ENCODE measurements at regions not wholly inside any gene's neighbourhood (a gene's known extent, or its start where the extent isn't known, plus 50 kb on each side); places are given as distances from the start of the nearest gene placed in this dataset.
"Not testable (repeated sequence)": the region's sequence is repeated elsewhere in the genome, so short reads cannot be mapped to it uniquely, and the experiment has no call there.

- Histone ChIP-seq H3K9me2 (replicated peaks; ENCODE audit: insufficient read depth, low read length) (no peaks in the 10 kb centered on the region), H3K4me3 (ENCODE audit: insufficient read depth, low read length, poor library complexity, severe bottlenecking) (no peak overlapping the region), H3K4me2 (ENCODE audit: low read depth, low read length, poor library complexity, severe bottlenecking) (no peak overlapping the region), H3F3A (ENCODE audit: insufficient read depth) (no peaks in the 10 kb centered on the region), H3K27me3 (ENCODE audit: low read length) (no peaks in the 10 kb centered on the region), H2AFZ (ENCODE audit: low read depth, low read length, severe bottlenecking) (no peak overlapping the region), H4K20me1 (ENCODE audit: low read depth, low read length) (no peaks in the 10 kb centered on the region), H3K9ac (ENCODE audit: low read length) (no peak overlapping the region), H3K79me2 (ENCODE audit: insufficient read depth, low read length) (no peaks in the 10 kb centered on the region), H3K27ac (ENCODE audit: low read depth, low read length) (no peak overlapping the region), H3K36me3 (ENCODE audit: low read length) (no peaks in the 10 kb centered on the region), H3K9me3 (ENCODE audit: insufficient read depth, low read length) (peaks cover 14% of the 10 kb centered on the region; the same call in 1 of the 2 replicates)
- TF ChIP-seq EZH2phosphoT487 (conservative IDR thresholded peaks at IDR 0.05; ENCODE audit: low read length) (no peak), CTCF (IDR thresholded peaks at IDR 0.05; ENCODE audit: insufficient read depth, low read length, poor library complexity, severe bottlenecking) (no peak)
Measured at GRCh38 chr1:192890134-192890533, 81.3 kb downstream of the RGS2 start.

- Histone ChIP-seq H3K4me2 (ENCODE audit: low read depth, low read length, poor library complexity, severe bottlenecking) (no peak overlapping the region), H3K4me3 (ENCODE audit: insufficient read depth, low read length, poor library complexity, severe bottlenecking) (no peak overlapping the region), H3K9me3 (ENCODE audit: insufficient read depth, low read length) (peaks cover 14% of the 10 kb centered on the region; the same call in 1 of the 2 replicates), H3K27me3 (ENCODE audit: low read length) (no peaks in the 10 kb centered on the region), H3K79me2 (ENCODE audit: insufficient read depth, low read length) (no peaks in the 10 kb centered on the region), H3F3A (ENCODE audit: insufficient read depth) (no peaks in the 10 kb centered on the region), H3K36me3 (ENCODE audit: low read length) (no peaks in the 10 kb centered on the region), H2AFZ (ENCODE audit: low read depth, low read length, severe bottlenecking) (no peak overlapping the region), H3K9ac (ENCODE audit: low read length) (no peak overlapping the region), H3K27ac (ENCODE audit: low read depth, low read length) (no peak overlapping the region), H4K20me1 (ENCODE audit: low read depth, low read length) (no peaks in the 10 kb centered on the region), H3K9me2 (replicated peaks; ENCODE audit: insufficient read depth, low read length) (no peaks in the 10 kb centered on the region)
- TF ChIP-seq CTCF (IDR thresholded peaks at IDR 0.05; ENCODE audit: insufficient read depth, low read length, poor library complexity, severe bottlenecking) (no peak), EZH2phosphoT487 (conservative IDR thresholded peaks at IDR 0.05; ENCODE audit: low read length) (no peak)
Measured at GRCh38 chr1:192892934-192893333, 84.1 kb downstream of the RGS2 start.

- not testable (repeated sequence) for H3K79me2 ChIP-seq (ENCODE audit: insufficient read depth, low read length); H3K9ac ChIP-seq (ENCODE audit: low read length); H3K4me3 ChIP-seq (ENCODE audit: insufficient read depth, low read length, poor library complexity, severe bottlenecking); H3K27me3 ChIP-seq (ENCODE audit: low read length); H3F3A ChIP-seq (ENCODE audit: insufficient read depth); H3K4me2 ChIP-seq (ENCODE audit: low read depth, low read length, poor library complexity, severe bottlenecking); H3K36me3 ChIP-seq (ENCODE audit: low read length); H3K27ac ChIP-seq (ENCODE audit: low read depth, low read length); H2AFZ ChIP-seq (ENCODE audit: low read depth, low read length, severe bottlenecking); H4K20me1 ChIP-seq (ENCODE audit: low read depth, low read length); H3K9me2 ChIP-seq (replicated peaks; ENCODE audit: insufficient read depth, low read length)
- peaks cover 10% of the 10 kb centered on the region; the same call in 1 of the 2 replicates for H3K9me3 ChIP-seq (ENCODE audit: insufficient read depth, low read length)
Measured at GRCh38 chr1:192895487-192895886, 86.6 kb downstream of the RGS2 start.

- H3F3A ChIP-seq (ENCODE audit: insufficient read depth) = no peaks in the 10 kb centered on the region
- H3K9me3 ChIP-seq (ENCODE audit: insufficient read depth, low read length) = peaks cover 4% of the 10 kb centered on the region; the same call in 1 of the 2 replicates
- no peak overlapping the region for H2AFZ ChIP-seq (ENCODE audit: low read depth, low read length, severe bottlenecking)
- no peak overlapping the region for H3K27ac ChIP-seq (ENCODE audit: low read depth, low read length)
- no peak overlapping the region for H3K4me3 ChIP-seq (ENCODE audit: insufficient read depth, low read length, poor library complexity, severe bottlenecking)
- H3K4me2 ChIP-seq (ENCODE audit: low read depth, low read length, poor library complexity, severe bottlenecking) = no peak overlapping the region
- no peak for TF ChIP-seq EZH2phosphoT487 (conservative IDR thresholded peaks at IDR 0.05; ENCODE audit: low read length)
- TF ChIP-seq CTCF (IDR thresholded peaks at IDR 0.05; ENCODE audit: insufficient read depth, low read length, poor library complexity, severe bottlenecking) = no peak
- H3K9ac ChIP-seq (ENCODE audit: low read length) = no peak overlapping the region
- no peaks in the 10 kb centered on the region for H3K36me3 ChIP-seq (ENCODE audit: low read length)
- H4K20me1 ChIP-seq (ENCODE audit: low read depth, low read length) = no peaks in the 10 kb centered on the region
- H3K9me2 ChIP-seq (replicated peaks; ENCODE audit: insufficient read depth, low read length) = no peaks in the 10 kb centered on the region
- no peaks in the 10 kb centered on the region for H3K27me3 ChIP-seq (ENCODE audit: low read length)
- H3K79me2 ChIP-seq (ENCODE audit: insufficient read depth, low read length) = no peaks in the 10 kb centered on the region
Measured at GRCh38 chr1:192896376-192896775, 87.5 kb downstream of the RGS2 start.
